Loucy (cell line): ENCODE measurements at regions not wholly inside any gene's neighbourhood (a gene's known extent, or its start where the extent isn't known, plus 50 kb on each side); places are given as distances from the start of the nearest gene placed in this dataset.

Experiments
- H2AFZ ChIP-seq: fragments of 200-600 bp; sonication (generic); 2 replicates; pipeline ENCODE4 v1.6.0; 2016; ENCODE audit warnings: antibody characterized with exemption, mild to moderate bottlenecking, low read length, moderate library complexity
- H3F3A ChIP-seq: fragments of 200-600 bp; 2 replicates; pipeline ENCODE4 v1.6.0; 2016; ENCODE audit warnings: antibody characterized with exemption, low read depth, mild to moderate bottlenecking
- H3K27me3 ChIP-seq: fragments of 200-600 bp; sonication (generic); 2 replicates; pipeline ENCODE4 v1.6.1; 2014; ENCODE audit warnings: low read length, mild to moderate bottlenecking; ENCODE audit not compliant: insufficient read depth, poor library complexity, severe bottlenecking
- H3K36me3 ChIP-seq: fragments of 200-600 bp; sonication (generic); 2 replicates; pipeline ENCODE4 v1.6.1; 2016; ENCODE audit warnings: low read length; ENCODE audit not compliant: insufficient read depth
- H3K4me1 ChIP-seq: fragments of 200-600 bp; sonication (generic); 2 replicates; pipeline ENCODE4 v1.5.1; 2014; ENCODE audit warnings: low read length, mild to moderate bottlenecking; ENCODE audit not compliant: insufficient read depth, poor library complexity, severe bottlenecking
- H3K4me2 ChIP-seq: fragments of 200-600 bp; sonication (generic); 2 replicates; pipeline ENCODE4 v1.6.0; 2014; ENCODE audit warnings: antibody characterized with exemption, low read length, low read depth, mild to moderate bottlenecking; ENCODE audit not compliant: poor library complexity, severe bottlenecking
- H3K4me3 ChIP-seq: fragments of 200-600 bp; sonication (generic); 2 replicates; pipeline ENCODE4 v1.5.1; 2014; ENCODE audit warnings: low read length, mild to moderate bottlenecking, mixed read lengths; ENCODE audit not compliant: poor library complexity, severe bottlenecking
- H3K79me2 ChIP-seq: fragments of 200-600 bp; sonication (generic); 2 replicates; pipeline ENCODE4 v1.6.1; 2014; ENCODE audit warnings: low read length; ENCODE audit not compliant: insufficient read depth
- H3K9ac ChIP-seq: fragments of 200-600 bp; sonication (generic); 2 replicates; pipeline ENCODE4 v1.6.0; 2014; ENCODE audit warnings: mild to moderate bottlenecking, low read depth, low read length, moderate library complexity; ENCODE audit not compliant: poor library complexity, severe bottlenecking
- H3K9me2 ChIP-seq: fragments of 200-600 bp; sonication (generic); replicated peaks from 2 replicates; pipeline ENCODE4 v1.6.1; 2016; ENCODE audit warnings: low read depth, low read length, mixed read lengths
- H3K9me3 ChIP-seq: fragments of 200-600 bp; sonication (generic); 2 replicates; pipeline ENCODE4 v1.6.1; 2014; ENCODE audit warnings: mild to moderate bottlenecking, antibody characterized with exemption, low read length, low read depth; ENCODE audit not compliant: insufficient read depth
- H4K20me1 ChIP-seq: fragments of 200-600 bp; sonication (generic); 2 replicates; pipeline ENCODE4 v1.6.0; 2014; ENCODE audit warnings: antibody characterized with exemption, low read length, mild to moderate bottlenecking; ENCODE audit not compliant: insufficient read depth, poor library complexity, severe bottlenecking
- EZH2phosphoT487 ChIP-seq: fragments of 200-600 bp; IDR thresholded peaks from 2 replicates; pipeline ENCODE4 v1.6.1; 2018; ENCODE audit warnings: antibody characterized with exemption, mild to moderate bottlenecking, moderate library complexity, borderline replicate concordance
- TF ChIP-seq, protein P1 (sequence below): fragments of 200-600 bp; sonication (generic); conservative IDR thresholded peaks from 2 replicates; pipeline ENCODE4 v1.5.1; 2014; ENCODE audit warnings: mild to moderate bottlenecking, antibody characterized with exemption, low read length

DNA sequence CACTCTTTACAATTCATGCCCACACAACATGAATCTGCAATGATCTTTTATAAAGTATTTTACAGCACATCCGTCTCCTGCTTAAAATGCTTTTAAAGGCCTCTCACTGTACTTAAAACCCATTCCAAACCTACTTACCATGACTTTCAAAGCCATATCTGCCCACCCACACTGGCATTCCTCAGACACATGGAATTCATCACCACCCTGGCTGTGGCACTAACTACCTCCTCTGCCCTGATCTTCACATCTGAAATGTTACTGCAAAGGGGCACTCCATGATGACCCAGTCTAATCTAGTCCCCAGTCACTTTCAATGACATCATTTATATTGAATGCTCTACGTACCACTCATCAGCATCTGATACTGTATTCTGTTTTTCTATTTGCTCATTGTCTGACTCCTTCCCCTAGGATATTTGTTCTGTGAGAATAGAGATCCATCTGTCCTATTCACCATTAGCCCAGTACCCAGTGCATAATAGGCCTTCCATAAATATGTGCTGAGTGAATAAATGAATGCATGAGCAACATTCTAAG lies 193.2 kb upstream of the KIF2A start:
- TF ChIP-seq, protein P1, sequence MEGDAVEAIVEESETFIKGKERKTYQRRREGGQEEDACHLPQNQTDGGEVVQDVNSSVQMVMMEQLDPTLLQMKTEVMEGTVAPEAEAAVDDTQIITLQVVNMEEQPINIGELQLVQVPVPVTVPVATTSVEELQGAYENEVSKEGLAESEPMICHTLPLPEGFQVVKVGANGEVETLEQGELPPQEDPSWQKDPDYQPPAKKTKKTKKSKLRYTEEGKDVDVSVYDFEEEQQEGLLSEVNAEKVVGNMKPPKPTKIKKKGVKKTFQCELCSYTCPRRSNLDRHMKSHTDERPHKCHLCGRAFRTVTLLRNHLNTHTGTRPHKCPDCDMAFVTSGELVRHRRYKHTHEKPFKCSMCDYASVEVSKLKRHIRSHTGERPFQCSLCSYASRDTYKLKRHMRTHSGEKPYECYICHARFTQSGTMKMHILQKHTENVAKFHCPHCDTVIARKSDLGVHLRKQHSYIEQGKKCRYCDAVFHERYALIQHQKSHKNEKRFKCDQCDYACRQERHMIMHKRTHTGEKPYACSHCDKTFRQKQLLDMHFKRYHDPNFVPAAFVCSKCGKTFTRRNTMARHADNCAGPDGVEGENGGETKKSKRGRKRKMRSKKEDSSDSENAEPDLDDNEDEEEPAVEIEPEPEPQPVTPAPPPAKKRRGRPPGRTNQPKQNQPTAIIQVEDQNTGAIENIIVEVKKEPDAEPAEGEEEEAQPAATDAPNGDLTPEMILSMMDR = no peak
- no peaks in the 10 kb centered on the region for H3K79me2 ChIP-seq
- H2AFZ ChIP-seq = no peak overlapping the region

DNA sequence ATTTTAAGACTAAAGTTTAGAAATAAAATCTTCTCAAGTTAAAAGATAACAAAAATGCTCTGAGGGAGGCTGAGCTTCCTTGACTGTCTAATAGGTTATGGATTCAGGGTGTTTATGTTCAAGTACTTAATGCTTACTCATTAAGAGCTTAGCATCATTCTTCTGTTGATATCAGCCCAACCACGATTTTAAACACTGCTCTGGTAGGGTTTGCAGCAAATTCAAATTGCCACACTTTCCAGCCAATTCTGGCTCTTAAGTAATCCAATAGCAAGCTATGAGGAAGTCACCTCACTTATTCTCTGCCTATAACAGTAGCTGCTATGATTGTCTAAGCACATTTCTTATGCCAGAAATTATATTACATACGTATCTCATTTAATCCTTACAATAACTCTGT lies 191.0 kb upstream of the KIF2A start:
- H3K9ac ChIP-seq = no peak overlapping the region
- TF ChIP-seq, protein P1 = no peak
- TF ChIP-seq EZH2phosphoT487 = no peak
- no peak overlapping the region for H3K4me2 ChIP-seq
- H3F3A ChIP-seq = no peaks in the 10 kb centered on the region
- no peak overlapping the region for H3K4me3 ChIP-seq
- H3K27me3 ChIP-seq = no peaks in the 10 kb centered on the region
- no peaks in the 10 kb centered on the region for H3K9me2 ChIP-seq
- no peaks in the 10 kb centered on the region for H3K79me2 ChIP-seq
- no peaks in the 10 kb centered on the region for H3K9me3 ChIP-seq
- H2AFZ ChIP-seq = no peak overlapping the region
- H4K20me1 ChIP-seq = no peaks in the 10 kb centered on the region
- no peaks in the 10 kb centered on the region for H3K4me1 ChIP-seq
- no peaks in the 10 kb centered on the region for H3K36me3 ChIP-seq

More for the DNA sequence above, 193.2 kb upstream of the KIF2A start:
- Histone ChIP-seq H3K9me2 (no peaks in the 10 kb centered on the region), H3K9me3 (no peaks in the 10 kb centered on the region), H4K20me1 (no peaks in the 10 kb centered on the region), H3K4me3 (no peak overlapping the region), H3K9ac (no peak overlapping the region), H3K4me2 (no peak overlapping the region), H3K4me1 (no peaks in the 10 kb centered on the region), H3F3A (no peaks in the 10 kb centered on the region), H3K27me3 (no peaks in the 10 kb centered on the region), H3K36me3 (no peaks in the 10 kb centered on the region)

DNA sequence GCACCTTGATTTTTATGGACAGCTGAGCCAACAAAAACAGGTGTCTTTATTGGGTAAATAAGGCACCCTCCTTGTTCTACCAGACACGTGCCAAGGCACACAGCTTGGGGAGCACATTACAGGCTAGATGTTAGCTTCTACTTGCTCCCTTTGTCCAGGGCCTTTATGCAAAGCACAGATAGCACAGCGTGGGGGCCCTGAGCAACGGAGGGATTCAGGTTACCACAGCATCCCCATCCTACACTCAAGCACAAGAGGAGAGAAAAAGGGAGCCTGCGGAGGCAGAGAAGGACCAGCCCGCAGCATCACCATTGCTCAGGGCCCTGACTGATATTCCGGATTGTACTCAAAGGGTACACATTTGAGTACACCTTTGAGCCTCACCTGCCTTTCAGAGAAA lies 181.7 kb upstream of the KIF2A start:
- TF ChIP-seq, protein P1 = no peak
- no peak for TF ChIP-seq EZH2phosphoT487

More for the DNA sequence above, 181.7 kb upstream of the KIF2A start:
- H3K36me3 ChIP-seq = no peaks in the 10 kb centered on the region
- H3K4me3 ChIP-seq = no peak overlapping the region
- H3K27me3 ChIP-seq = no peaks in the 10 kb centered on the region
- no peaks in the 10 kb centered on the region for H3K79me2 ChIP-seq
- no peaks in the 10 kb centered on the region for H3K9me2 ChIP-seq
- H3F3A ChIP-seq = no peaks in the 10 kb centered on the region
- H3K4me2 ChIP-seq = no peak overlapping the region
- no peaks in the 10 kb centered on the region for H4K20me1 ChIP-seq
- H2AFZ ChIP-seq = no peak overlapping the region
- H3K4me1 ChIP-seq = no peaks in the 10 kb centered on the region
- H3K9ac ChIP-seq = no peak overlapping the region
- H3K9me3 ChIP-seq = no peaks in the 10 kb centered on the region
